ENCODE measurements at regions not wholly inside any gene's neighbourhood (a gene's known extent, or its start where the extent isn't known, plus 50 kb on each side); places are given as distances from the start of the nearest gene placed in this dataset.

DNA sequence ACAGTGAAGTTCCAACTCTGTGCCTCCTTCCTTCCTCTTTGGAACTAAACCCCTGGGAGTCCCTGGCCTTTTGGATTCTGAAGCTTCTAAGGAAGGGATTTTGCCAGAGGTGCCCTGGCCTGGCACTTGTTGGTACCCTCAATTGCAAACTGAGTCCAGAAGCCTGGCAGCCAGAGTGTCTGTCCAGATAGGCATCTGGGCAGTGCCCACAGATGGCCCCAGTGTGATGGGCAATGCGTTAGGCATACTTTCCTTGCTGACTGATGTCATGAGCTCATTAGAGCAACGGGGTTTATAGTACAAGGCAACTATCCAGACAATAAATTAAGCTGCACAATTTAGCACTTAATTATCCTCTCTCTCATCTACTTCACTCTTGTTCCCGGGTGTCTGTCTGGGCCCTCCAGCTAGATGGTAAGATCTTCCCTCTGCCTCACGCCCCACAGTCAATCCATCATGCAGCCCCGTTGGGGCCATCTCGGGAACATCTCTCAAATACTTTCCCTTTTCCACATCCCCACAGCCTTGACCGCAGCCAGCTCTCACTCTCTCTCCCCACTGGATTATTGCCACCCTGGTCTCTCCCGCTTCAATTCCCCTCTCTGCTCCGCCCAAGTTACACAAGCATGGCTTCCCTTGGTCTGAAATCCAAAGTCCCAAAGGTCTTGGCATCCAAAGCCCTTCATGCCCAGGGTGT lies 157.5 kb upstream of the SMIM23 start:
- Histone ChIP-seq H3K27me3 (ENCODE audit: control insufficient read depth, insufficient read depth, low read length) (peaks cover 6% of the 10 kb centered on the region), H3K36me3 (ENCODE audit: control insufficient read depth, insufficient read depth, low read length) (no peaks in the 10 kb centered on the region), H3K4me3 (ENCODE audit: low read depth, low read length) (no peak overlapping the region)
- no peak for TF ChIP-seq CTCF (IDR thresholded peaks at IDR 0.05; ENCODE audit: insufficient read depth, low read length, poor library complexity, severe bottlenecking)
- no peak for DNase-seq (ENCODE audit: low read depth)

GRCh38 chr5:171628633-171628974 lies 157.0 kb upstream of the SMIM23 start:
- no peaks in the 10 kb centered on the region for H3K36me3 ChIP-seq (ENCODE audit: control insufficient read depth, insufficient read depth, low read length)
- no peak for DNase-seq (ENCODE audit: low read depth)
- no peak overlapping the region for H3K4me3 ChIP-seq (ENCODE audit: low read depth, low read length)
- peaks cover 6% of the 10 kb centered on the region for H3K27me3 ChIP-seq (ENCODE audit: control insufficient read depth, insufficient read depth, low read length)
- TF ChIP-seq CTCF (IDR thresholded peaks at IDR 0.05; ENCODE audit: insufficient read depth, low read length, poor library complexity, severe bottlenecking), result no peak

GRCh38 chr5:171629221-171629620 lies 156.4 kb upstream of the SMIM23 start:
- H3K27me3 ChIP-seq (ENCODE audit: control insufficient read depth, insufficient read depth, low read length), result peaks cover 6% of the 10 kb centered on the region
- H3K36me3 ChIP-seq (ENCODE audit: control insufficient read depth, insufficient read depth, low read length), result no peaks in the 10 kb centered on the region
- H3K4me3 ChIP-seq (ENCODE audit: low read depth, low read length), result no peak overlapping the region
- no peak for TF ChIP-seq CTCF (IDR thresholded peaks at IDR 0.05; ENCODE audit: insufficient read depth, low read length, poor library complexity, severe bottlenecking)
- DNase-seq (ENCODE audit: low read depth), result no peak

GRCh38 chr5:171629628-171630349 lies 155.8 kb upstream of the SMIM23 start:
- Histone ChIP-seq H3K27me3 (ENCODE audit: control insufficient read depth, insufficient read depth, low read length) (peaks cover 6% of the 10 kb centered on the region), H3K4me3 (ENCODE audit: low read depth, low read length) (no peak overlapping the region), H3K36me3 (ENCODE audit: control insufficient read depth, insufficient read depth, low read length) (no peaks in the 10 kb centered on the region)
- DNase-seq (ENCODE audit: low read depth), result no peak
- TF ChIP-seq CTCF (IDR thresholded peaks at IDR 0.05; ENCODE audit: insufficient read depth, low read length, poor library complexity, severe bottlenecking), result peak; percentile 76

DNA sequence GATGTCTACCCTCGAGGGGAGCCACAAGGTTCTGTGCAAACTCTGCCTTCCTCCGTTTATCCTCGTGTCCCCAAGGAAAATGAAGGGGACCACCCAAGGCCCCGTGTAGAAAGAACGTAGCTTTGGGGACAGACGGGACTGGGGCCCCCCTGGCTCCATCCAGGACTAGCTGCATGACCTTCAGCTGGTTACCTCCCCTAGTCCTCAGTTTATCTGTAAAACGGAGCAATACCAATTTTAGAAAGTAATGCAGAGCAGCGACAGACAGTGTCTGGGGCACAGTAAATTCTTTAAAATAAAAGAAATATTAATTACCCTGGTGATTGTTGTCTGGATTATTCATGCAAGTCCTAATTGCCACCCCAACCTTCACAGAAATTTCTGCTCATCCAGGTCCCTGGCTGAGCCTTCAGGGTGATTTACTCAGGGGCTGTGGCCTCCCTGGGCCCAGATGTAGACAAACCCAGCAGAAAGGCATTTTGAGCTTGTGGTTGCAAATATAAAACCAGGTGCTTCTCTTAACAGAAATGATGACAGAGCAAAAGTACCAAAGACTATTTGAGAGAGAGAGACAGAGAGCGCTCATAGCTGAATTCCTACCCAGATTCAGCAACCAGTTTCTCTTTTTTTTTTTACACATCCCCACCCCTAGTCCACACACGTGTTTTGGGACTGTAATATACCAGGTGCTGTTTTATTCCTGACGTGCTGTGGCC lies 155.1 kb upstream of the SMIM23 start:
- TF ChIP-seq CTCF (IDR thresholded peaks at IDR 0.05; ENCODE audit: insufficient read depth, low read length, poor library complexity, severe bottlenecking), result no peak
- H3K36me3 ChIP-seq (ENCODE audit: control insufficient read depth, insufficient read depth, low read length), result no peaks in the 10 kb centered on the region
- no peak overlapping the region for H3K4me3 ChIP-seq (ENCODE audit: low read depth, low read length)
- peaks cover 6% of the 10 kb centered on the region for H3K27me3 ChIP-seq (ENCODE audit: control insufficient read depth, insufficient read depth, low read length)
- no peak for DNase-seq (ENCODE audit: low read depth)
